Keratinocyte (primary cell): ENCODE measurements at regions not wholly inside any gene's neighbourhood (a gene's known extent, or its start where the extent isn't known, plus 50 kb on each side); places are given as distances from the start of the nearest gene placed in this dataset.

Experiments used
- DNase-seq: peaks from one replicate; pipeline ENCODE4 v3.0.0-alpha.2; 2011; ENCODE audit warnings: low read depth, missing footprints, low spot score
- FAIRE-seq: peaks from 2 replicates; lab custom pipeline; 2011; peaks lifted over from hg19 to GRCh38; lab: Jason Lieb, UNC
- H2AFZ ChIP-seq: 2 replicates; pipeline ENCODE4 v1.6.0; 2012; ENCODE audit warnings: low read length, control low read depth, inconsistent platforms; ENCODE audit not compliant: control insufficient read depth
- H3K27ac ChIP-seq: 2 replicates; pipeline ENCODE4 v1.5.1; 2011; ENCODE audit warnings: low read length; ENCODE audit not compliant: control insufficient read depth, insufficient read depth
- H3K27me3 ChIP-seq: 3 replicates; pipeline ENCODE4 v1.6.0; 2011; ENCODE audit warnings: low read length; ENCODE audit not compliant: control insufficient read depth, insufficient read depth; ENCODE audit errors: extremely low read depth
- H3K36me3 ChIP-seq, 2 experiments: 2 replicates in 1 of 2; 3 replicates in 1 of 2; pipeline ENCODE4 v1.5.1; 2011; ENCODE audit warnings: low read length in 2 of 2, mild to moderate bottlenecking in 1 of 2; ENCODE audit not compliant: control insufficient read depth in 2 of 2, insufficient read depth in 2 of 2; ENCODE audit errors: extremely low read depth in 1 of 2
- H3K4me1 ChIP-seq: 3 replicates; pipeline ENCODE4 v1.5.1; 2011; ENCODE audit warnings: low read length; ENCODE audit not compliant: control insufficient read depth, insufficient read depth; ENCODE audit errors: extremely low read depth
- H3K4me2 ChIP-seq: 3 replicates; pipeline ENCODE4 v1.6.0; 2011; ENCODE audit warnings: low read depth, low read length; ENCODE audit not compliant: control insufficient read depth, insufficient read depth; ENCODE audit errors: extremely low read depth
- H3K4me3 ChIP-seq, 3 experiments: fragments of 200-600 bp in 1 of 3; sonication (generic) in 1 of 3; 2 replicates in 2 of 3; 3 replicates in 1 of 3; pipeline ENCODE4 v1.5.1; 2011 to 2016; ENCODE audit warnings: low read length in 3 of 3, mild to moderate bottlenecking in 3 of 3, control low read depth in 2 of 3, inconsistent platforms in 1 of 3, low read depth in 1 of 3, mixed read lengths in 1 of 3, mixed run types in 1 of 3, moderate library complexity in 1 of 3; ENCODE audit not compliant: control insufficient read depth in 2 of 3, insufficient read depth in 2 of 3; ENCODE audit errors: extremely low read depth in 1 of 3
- H3K79me2 ChIP-seq: 2 replicates; pipeline ENCODE4 v1.6.0; 2012; ENCODE audit warnings: low read length; ENCODE audit not compliant: control insufficient read depth, insufficient read depth
- H3K9ac ChIP-seq: 3 replicates; pipeline ENCODE4 v1.6.0; 2011; ENCODE audit warnings: low read length; ENCODE audit not compliant: control insufficient read depth, insufficient read depth; ENCODE audit errors: extremely low read depth
- H3K9me1 ChIP-seq: 3 replicates; pipeline ENCODE4 v1.6.0; 2011; ENCODE audit warnings: low read length; ENCODE audit not compliant: control insufficient read depth, insufficient read depth; ENCODE audit errors: extremely low read depth
- H3K9me3 ChIP-seq: 2 replicates; pipeline ENCODE4 v1.5.1; 2012; ENCODE audit warnings: low read depth, low read length; ENCODE audit not compliant: control insufficient read depth
- H4K20me1 ChIP-seq: 3 replicates; pipeline ENCODE4 v1.6.0; 2011; ENCODE audit warnings: low read length; ENCODE audit not compliant: control insufficient read depth, insufficient read depth; ENCODE audit errors: extremely low read depth
- EZH2 ChIP-seq: IDR thresholded peaks from one replicate; pipeline ENCODE4 v1.6.1; 2012; ENCODE audit warnings: inconsistent platforms, mild to moderate bottlenecking, low read length, moderate library complexity
- dilution Hi-C: fragments of 300-500 bp; cut with MboI; formaldehyde crosslinking; loops from one replicate; pipeline ENCODE4 v1.7.0; 2020; ENCODE audit warnings: low sequenced_read_pairs; ENCODE audit not compliant: extremely low pct_ligation_motif_present
- TF ChIP-seq, protein P1 (sequence below), 3 experiments: IDR thresholded peaks in 1 of 3; conservative IDR thresholded peaks in 1 of 3; optimal IDR thresholded peaks in 1 of 3; 2 replicates in 2 of 3; 3 replicates in 1 of 3; pipeline versions ENCODE3 to v1.5.1; 2011; ENCODE audit warnings: low read length in 3 of 3, mild to moderate bottlenecking in 3 of 3, moderate library complexity in 2 of 3, control low read depth in 1 of 3, inconsistent platforms in 1 of 3; ENCODE audit not compliant: insufficient read depth in 2 of 3; ENCODE audit errors: extremely low read depth in 1 of 3

- Histone ChIP-seq H3K36me3 (no peaks in the 10 kb centered on the region), H3K27me3 (no peaks in the 10 kb centered on the region), H3K79me2 (no peaks in the 10 kb centered on the region), H3K4me1 (peaks cover 17% of the 10 kb centered on the region), H3K9ac (no peak overlapping the region), H3K4me3 (no peak overlapping the region), H3K27ac (no peak overlapping the region), H3K9me3 (no peaks in the 10 kb centered on the region), H3K9me1 (no peaks in the 10 kb centered on the region), H2AFZ (no peak overlapping the region), H4K20me1 (no peaks in the 10 kb centered on the region), H3K4me2 (no peak overlapping the region)
- TF ChIP-seq EZH2 = no peak
- TF ChIP-seq, protein P1, sequence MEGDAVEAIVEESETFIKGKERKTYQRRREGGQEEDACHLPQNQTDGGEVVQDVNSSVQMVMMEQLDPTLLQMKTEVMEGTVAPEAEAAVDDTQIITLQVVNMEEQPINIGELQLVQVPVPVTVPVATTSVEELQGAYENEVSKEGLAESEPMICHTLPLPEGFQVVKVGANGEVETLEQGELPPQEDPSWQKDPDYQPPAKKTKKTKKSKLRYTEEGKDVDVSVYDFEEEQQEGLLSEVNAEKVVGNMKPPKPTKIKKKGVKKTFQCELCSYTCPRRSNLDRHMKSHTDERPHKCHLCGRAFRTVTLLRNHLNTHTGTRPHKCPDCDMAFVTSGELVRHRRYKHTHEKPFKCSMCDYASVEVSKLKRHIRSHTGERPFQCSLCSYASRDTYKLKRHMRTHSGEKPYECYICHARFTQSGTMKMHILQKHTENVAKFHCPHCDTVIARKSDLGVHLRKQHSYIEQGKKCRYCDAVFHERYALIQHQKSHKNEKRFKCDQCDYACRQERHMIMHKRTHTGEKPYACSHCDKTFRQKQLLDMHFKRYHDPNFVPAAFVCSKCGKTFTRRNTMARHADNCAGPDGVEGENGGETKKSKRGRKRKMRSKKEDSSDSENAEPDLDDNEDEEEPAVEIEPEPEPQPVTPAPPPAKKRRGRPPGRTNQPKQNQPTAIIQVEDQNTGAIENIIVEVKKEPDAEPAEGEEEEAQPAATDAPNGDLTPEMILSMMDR (optimal IDR thresholded peaks at IDR 0.05 in 1 of 3, IDR thresholded peaks at IDR 0.05 in 1 of 3, conservative IDR thresholded peaks at IDR 0.05 in 1 of 3; ENCODE audit: extremely low read depth in 1 of 3, insufficient read depth in 2 of 3, low read length in 3 of 3) = no peak
- no peak for FAIRE-seq
- no peak for DNase-seq
- dilution Hi-C loops = no loop called here
These were observed 106.9 kb upstream of the ADGRF1 start for GRCh38 chr6:47149066-47149465.

- H3K4me2 ChIP-seq = no peak overlapping the region
- no peak for FAIRE-seq
- H3K4me3 ChIP-seq = no peak overlapping the region
- no peaks in the 10 kb centered on the region for H3K9me1 ChIP-seq
- peaks cover 17% of the 10 kb centered on the region for H3K4me1 ChIP-seq
- no peaks in the 10 kb centered on the region for H3K79me2 ChIP-seq
- H3K27ac ChIP-seq = no peak overlapping the region
- TF ChIP-seq, protein P1 (optimal IDR thresholded peaks at IDR 0.05 in 1 of 3, IDR thresholded peaks at IDR 0.05 in 1 of 3, conservative IDR thresholded peaks at IDR 0.05 in 1 of 3; ENCODE audit: extremely low read depth in 1 of 3, insufficient read depth in 2 of 3, low read length in 3 of 3) = no peak
- TF ChIP-seq EZH2 = no peak
- H3K9ac ChIP-seq = no peak overlapping the region
- no peaks in the 10 kb centered on the region for H3K9me3 ChIP-seq
- no peak for DNase-seq
- H3K27me3 ChIP-seq = no peaks in the 10 kb centered on the region
- no peaks in the 10 kb centered on the region for H4K20me1 ChIP-seq
- no peak overlapping the region for H2AFZ ChIP-seq
- dilution Hi-C loops = no loop called here
- H3K36me3 ChIP-seq = no peaks in the 10 kb centered on the region
These were observed 105.8 kb upstream of the ADGRF1 start for GRCh38 chr6:47147836-47148344.
